HG03354 (cell line): ENCODE measurements at regions not wholly inside any gene's neighbourhood (a gene's known extent, or its start where the extent isn't known, plus 50 kb on each side); places are given as distances from the start of the nearest gene placed in this dataset.

Source experiments
- ATAC-seq: cut with Tn5 transposase; IDR thresholded peaks from one replicate; pipeline ENCODE4 v1.9.1; 2021; ENCODE audit warnings: mild to moderate bottlenecking; ENCODE audit not compliant: unreplicated experiment, poor library complexity, severe bottlenecking

GRCh38 chr1:104868794-104869193, 1119.1 kb downstream of the AMY1C start:
- no peak for ATAC-seq

- peak; percentile 74 for ATAC-seq
Measured at GRCh38 chr1:104874044-104874443, 1124.3 kb downstream of the AMY1C start.

- ATAC-seq = no peak
Measured at GRCh38 chr1:104878203-104878909, 1128.7 kb downstream of the AMY1C start.

GRCh38 chr1:104884939-104885338, 1135.2 kb downstream of the AMY1C start:
- no peak for ATAC-seq

GRCh38 chr1:104905322-104905721, 1155.6 kb downstream of the AMY1C start:
- no peak for ATAC-seq

GRCh38 chr1:104906141-104906540, 1156.4 kb downstream of the AMY1C start:
- ATAC-seq = no peak

- no peak for ATAC-seq
Measured at GRCh38 chr1:104919188-104919587, 1169.5 kb downstream of the AMY1C start.

GRCh38 chr1:104921525-104921924, 1171.8 kb downstream of the AMY1C start:
- no peak for ATAC-seq

GRCh38 chr1:104923075-104923474, 1173.4 kb downstream of the AMY1C start:
- no peak for ATAC-seq

- no peak for ATAC-seq
Measured at GRCh38 chr1:104929280-104929679, 1179.6 kb downstream of the AMY1C start.

GRCh38 chr1:104932030-104932915, 1182.6 kb downstream of the AMY1C start:
- ATAC-seq = peak; percentile 74

- ATAC-seq = peak; percentile 33
Measured at GRCh38 chr1:104932949-104933679, 1183.4 kb downstream of the AMY1C start.

GRCh38 chr1:104933846-104934245, 1184.1 kb downstream of the AMY1C start:
- no peak for ATAC-seq

- no peak for ATAC-seq
Measured at GRCh38 chr1:104945406-104945805, 1195.7 kb downstream of the AMY1C start.

GRCh38 chr1:104946558-104947210, 1197.0 kb downstream of the AMY1C start:
- no peak for ATAC-seq

- ATAC-seq = no peak
Measured at GRCh38 chr1:104953555-104953954, 1203.9 kb downstream of the AMY1C start.

- no peak for ATAC-seq
Measured at GRCh38 chr1:104973516-104973915, 1223.8 kb downstream of the AMY1C start.

GRCh38 chr1:104979651-104980050, 1230.0 kb downstream of the AMY1C start:
- ATAC-seq = no peak

GRCh38 chr1:104987210-104987609, 1237.5 kb downstream of the AMY1C start:
- ATAC-seq = peak; percentile 90

GRCh38 chr1:104989012-104989411, 1239.3 kb downstream of the AMY1C start:
- no peak for ATAC-seq
